Activated CD4-positive, alpha-beta memory T cell treated with anti-CD3 and anti-CD28 coated beads for 36 hours (primary cell): ENCODE measurements at regions not wholly inside any gene's neighbourhood (a gene's known extent, or its start where the extent isn't known, plus 50 kb on each side); places are given as distances from the start of the nearest gene placed in this dataset.
"Not testable (repeated sequence)": the region's sequence is repeated elsewhere in the genome, so short reads cannot be mapped to it uniquely, and the experiment has no call there.

ENCODE experiments used
- CTCF ChIA-PET: fragments of 350-600 bp; sonication (Branson Sonifier 250); formaldehyde crosslinking; loops from one replicate; lab custom pipeline; 2021; ENCODE audit warnings: antibody characterized with exemption, inconsistent platforms; lab: Charles Lee
- POLR2A ChIA-PET: fragments of 350-600 bp; sonication (Branson Sonifier 250); formaldehyde crosslinking; loops from one replicate; lab custom pipeline; 2021; ENCODE audit warnings: antibody characterized with exemption; lab: Charles Lee
- DNase-seq: peaks from one replicate; pipeline ENCODE4 v3.0.0-alpha.2; 2020
- H3K27ac Mint-ChIP-seq: one replicate; pipeline ENCODE4 v1.8.0; 2021; ENCODE audit warnings: mixed read lengths
- H3K27me3 Mint-ChIP-seq: one replicate; pipeline ENCODE4 v1.8.0; 2021; ENCODE audit warnings: mixed read lengths
- H3K36me3 Mint-ChIP-seq: one replicate; pipeline ENCODE4 v1.8.0; 2021; ENCODE audit warnings: mixed read lengths
- H3K4me1 Mint-ChIP-seq: one replicate; pipeline ENCODE4 v1.8.0; 2021; ENCODE audit warnings: low read depth, mixed read lengths
- H3K4me3 Mint-ChIP-seq: one replicate; pipeline ENCODE4 v1.8.0; 2021; ENCODE audit warnings: mild to moderate bottlenecking, mixed read lengths
- H3K9me3 Mint-ChIP-seq: one replicate; pipeline ENCODE4 v1.8.0; 2021; ENCODE audit warnings: mixed read lengths
- intact Hi-C: fragments of 100-400 bp; cut with micrococcal nuclease; formaldehyde crosslinking; loops from one replicate; pipeline ENCODE4 v1.15.1; 2023

DNA sequence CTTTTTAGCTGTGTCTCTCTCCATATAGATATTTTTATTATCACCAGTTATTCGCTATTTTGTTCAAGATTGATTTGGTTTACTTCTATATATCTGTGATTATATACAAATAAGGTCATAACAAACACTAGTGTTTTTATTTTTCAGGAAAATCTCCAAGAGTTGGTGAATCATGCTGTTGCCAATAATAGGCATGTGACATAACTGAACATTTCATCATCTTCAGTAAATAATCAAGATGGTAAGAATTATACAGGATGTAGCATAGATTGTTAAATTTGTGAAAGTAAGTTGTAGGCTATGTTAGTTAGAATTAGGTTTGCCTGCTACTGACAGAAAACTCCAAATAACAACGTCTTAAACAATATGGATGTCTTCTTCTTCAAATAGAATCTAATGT, 240.9 kb upstream of the PDE3A start:
- Mint-ChIP-seq H3K27me3 (no peaks in the 10 kb centered on the region), H3K4me1 (no peaks in the 10 kb centered on the region), H3K4me3 (no peak overlapping the region), H3K27ac (no peak overlapping the region), H3K9me3 (no peaks in the 10 kb centered on the region), H3K36me3 (no peaks in the 10 kb centered on the region)
- ChIA-PET CTCF (no interaction called here), POLR2A (no interaction called here)
- intact Hi-C loops, result no loop called here
- DNase-seq, result no peak

DNA sequence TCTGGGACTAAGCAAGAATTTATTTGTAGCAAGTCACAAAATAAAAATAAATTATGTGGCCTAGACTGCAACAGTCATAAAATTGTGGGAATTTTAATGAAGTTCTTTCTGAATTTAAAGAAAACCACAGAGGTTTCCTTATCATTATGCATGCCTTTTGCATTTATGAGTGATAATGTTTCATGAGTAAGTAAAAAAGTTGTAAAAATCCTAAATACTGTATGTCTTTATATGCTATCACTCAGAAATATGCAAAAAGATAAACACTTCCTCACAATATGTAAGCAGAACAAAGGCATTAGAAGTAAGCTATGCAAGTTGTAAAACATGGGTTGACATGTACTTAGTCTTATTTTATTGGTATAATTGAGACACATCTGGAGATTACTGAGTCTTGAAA, 239.4 kb upstream of the PDE3A start:
- Mint-ChIP-seq H3K27me3 (no peaks in the 10 kb centered on the region), H3K4me1 (no peaks in the 10 kb centered on the region), H3K27ac (no peak overlapping the region), H3K4me3 (no peak overlapping the region), H3K9me3 (no peaks in the 10 kb centered on the region), H3K36me3 (no peaks in the 10 kb centered on the region)
- ChIA-PET POLR2A (no interaction called here), CTCF (no interaction called here)
- intact Hi-C loops, result no loop called here
- DNase-seq, result no peak

DNA sequence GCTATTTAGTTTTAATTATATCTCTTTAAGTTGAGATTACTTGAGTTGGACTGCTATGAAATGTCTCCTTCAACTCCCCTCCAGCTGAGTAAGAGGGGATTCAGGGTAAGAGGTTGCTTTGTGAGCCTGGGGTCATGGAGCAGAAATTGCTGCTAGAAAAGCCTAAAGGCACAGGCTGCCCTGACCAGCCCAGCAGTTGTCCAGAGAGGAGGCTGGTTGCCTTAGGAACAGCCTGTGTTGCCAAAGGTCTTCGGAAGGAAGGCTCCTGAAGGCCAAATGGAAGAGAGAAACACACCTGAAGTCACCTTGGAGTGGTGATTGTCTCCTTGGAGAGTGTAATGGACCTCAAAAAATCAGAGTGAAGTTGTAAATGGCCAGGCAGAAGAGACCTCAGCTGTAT, 235.5 kb upstream of the PDE3A start:
- no peak for DNase-seq
- POLR2A ChIA-PET, result no interaction called here
- Mint-ChIP-seq H3K27me3 (no peaks in the 10 kb centered on the region), H3K27ac (no peak overlapping the region), H3K9me3 (no peaks in the 10 kb centered on the region), H3K36me3 (no peaks in the 10 kb centered on the region), H3K4me3 (no peak overlapping the region), H3K4me1 (no peaks in the 10 kb centered on the region)
- intact Hi-C loops, result no loop called here
- CTCF ChIA-PET, result no interaction called here

DNA sequence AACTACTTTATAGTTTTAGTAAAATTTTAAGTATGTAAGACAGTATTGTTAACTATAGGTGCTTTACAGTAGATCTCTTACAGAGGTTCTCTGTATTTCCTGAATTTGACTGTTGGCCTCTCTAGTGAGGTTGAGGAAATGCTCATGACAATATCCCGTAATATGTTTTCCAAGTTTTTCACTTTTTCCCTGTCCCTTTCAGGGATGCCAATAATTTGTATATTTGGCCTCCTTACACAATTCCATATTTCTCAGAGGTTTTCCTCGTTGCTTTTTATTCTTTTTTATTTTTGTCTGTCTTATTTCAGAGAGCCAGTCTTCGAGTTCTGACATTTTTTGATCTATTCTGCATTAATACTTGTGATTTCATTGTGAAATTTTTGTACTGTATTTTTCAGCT, 233.7 kb upstream of the PDE3A start:
- Mint-ChIP-seq H3K4me3 (no peak overlapping the region), H3K4me1 (no peaks in the 10 kb centered on the region), H3K27me3 (no peaks in the 10 kb centered on the region), H3K9me3 (no peaks in the 10 kb centered on the region), H3K36me3 (no peaks in the 10 kb centered on the region), H3K27ac (no peak overlapping the region)
- intact Hi-C loops, result no loop called here
- no peak for DNase-seq
- ChIA-PET POLR2A (no interaction called here), CTCF (no interaction called here)

DNA sequence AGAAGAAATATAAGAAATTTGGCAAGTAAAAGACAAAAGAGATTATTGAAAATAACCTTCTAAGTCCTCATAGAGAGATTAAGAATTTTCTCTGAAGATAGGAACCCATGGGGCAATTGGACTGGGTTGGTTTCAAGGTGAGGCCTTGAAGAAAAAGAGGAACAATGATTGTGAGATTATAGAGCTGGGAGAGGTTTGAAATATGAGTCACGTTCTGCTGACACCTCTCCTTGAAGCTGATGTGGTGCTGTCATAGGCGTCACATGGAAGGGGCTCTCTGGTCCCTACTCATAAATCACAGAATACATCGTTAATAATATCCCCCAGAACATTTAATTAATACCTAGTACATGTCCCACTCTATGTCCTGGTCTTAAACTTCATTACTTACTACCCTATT, 227.6 kb upstream of the PDE3A start:
- Mint-ChIP-seq H3K4me3 (no peak overlapping the region), H3K9me3 (no peaks in the 10 kb centered on the region), H3K27me3 (no peaks in the 10 kb centered on the region), H3K4me1 (no peaks in the 10 kb centered on the region), H3K36me3 (no peaks in the 10 kb centered on the region), H3K27ac (no peak overlapping the region)
- DNase-seq, result no peak
- intact Hi-C loops, result no loop called here
- CTCF ChIA-PET, result no interaction called here
- POLR2A ChIA-PET, result no interaction called here

DNA sequence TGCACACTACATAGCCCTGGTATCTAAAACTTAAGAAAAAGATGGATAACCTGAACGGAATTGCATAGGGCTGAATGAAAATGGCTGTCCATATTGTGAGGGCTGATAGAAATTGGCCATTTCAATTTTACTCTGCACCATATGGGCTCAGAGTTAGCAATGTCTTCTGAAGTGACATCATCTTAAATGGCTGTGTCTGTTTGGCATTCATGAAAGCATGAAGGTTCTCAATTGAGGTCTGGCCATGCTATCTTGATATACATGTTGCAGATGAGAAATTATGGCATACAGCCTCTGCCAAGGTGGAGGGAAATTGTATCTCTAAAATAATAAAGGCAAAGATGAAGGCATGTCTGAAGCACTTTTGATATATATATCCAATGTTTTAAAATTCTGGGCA, 226.0 kb upstream of the PDE3A start:
- Mint-ChIP-seq H3K27ac (no peak overlapping the region), H3K9me3 (no peaks in the 10 kb centered on the region), H3K36me3 (no peaks in the 10 kb centered on the region), H3K4me3 (no peak overlapping the region), H3K4me1 (no peaks in the 10 kb centered on the region), H3K27me3 (no peaks in the 10 kb centered on the region)
- CTCF ChIA-PET, result no interaction called here
- POLR2A ChIA-PET, result no interaction called here
- intact Hi-C loops, result no loop called here
- no peak for DNase-seq

DNA sequence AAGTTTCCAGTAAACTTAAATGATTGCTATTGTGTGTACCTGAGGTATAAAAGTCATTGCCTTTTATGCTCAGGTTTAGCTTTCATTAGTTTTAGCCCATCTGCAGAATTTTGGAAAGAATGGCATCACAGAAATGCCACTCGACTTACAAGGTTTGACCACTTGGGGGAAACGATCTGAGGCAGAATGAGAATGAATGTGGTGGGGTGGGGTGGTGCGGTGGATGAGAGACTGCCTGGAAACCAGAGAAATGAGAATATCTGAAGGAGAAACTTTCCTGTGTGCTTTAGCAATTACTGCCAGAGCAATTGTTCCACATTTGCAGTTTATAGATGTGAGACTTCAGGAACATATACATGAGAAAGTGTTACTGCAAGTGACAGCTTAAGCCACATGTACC, 225.4 kb upstream of the PDE3A start:
- no peaks in the 10 kb centered on the region for H3K9me3 Mint-ChIP-seq
- H3K36me3 Mint-ChIP-seq, result no peaks in the 10 kb centered on the region
- POLR2A ChIA-PET, result no interaction called here
- no peak overlapping the region for H3K4me3 Mint-ChIP-seq
- no peaks in the 10 kb centered on the region for H3K27me3 Mint-ChIP-seq
- intact Hi-C loops, result no loop called here
- CTCF ChIA-PET, result no interaction called here
- H3K27ac Mint-ChIP-seq, result no peak overlapping the region
- H3K4me1 Mint-ChIP-seq, result no peaks in the 10 kb centered on the region
- no peak for DNase-seq

DNA sequence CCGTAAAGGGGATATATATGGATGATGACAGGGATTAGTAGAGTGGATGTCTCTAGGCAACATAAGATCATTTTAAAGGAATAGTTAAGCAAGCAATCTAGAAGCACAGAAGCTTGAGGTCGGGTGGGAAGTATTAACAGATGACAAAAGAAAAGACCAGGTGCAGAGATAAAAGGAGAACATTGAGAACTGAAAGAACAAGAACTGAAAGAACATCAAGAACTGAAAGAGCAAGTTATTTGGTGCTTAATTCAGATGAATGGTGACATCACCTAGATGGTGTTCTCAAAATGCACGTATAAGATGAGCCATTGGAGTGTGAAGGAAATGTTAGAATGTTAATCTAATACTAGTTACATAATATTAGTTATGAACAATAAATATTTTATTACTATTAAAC, 224.0 kb upstream of the PDE3A start:
- no peaks in the 10 kb centered on the region for H3K27me3 Mint-ChIP-seq
- H3K4me1 Mint-ChIP-seq, result no peaks in the 10 kb centered on the region
- H3K9me3 Mint-ChIP-seq, result no peaks in the 10 kb centered on the region
- no peak overlapping the region for H3K27ac Mint-ChIP-seq
- H3K4me3 Mint-ChIP-seq, result no peak overlapping the region
- no peak for DNase-seq
- POLR2A ChIA-PET, result no interaction called here
- intact Hi-C loops, result no loop called here
- CTCF ChIA-PET, result no interaction called here
- H3K36me3 Mint-ChIP-seq, result no peaks in the 10 kb centered on the region

DNA sequence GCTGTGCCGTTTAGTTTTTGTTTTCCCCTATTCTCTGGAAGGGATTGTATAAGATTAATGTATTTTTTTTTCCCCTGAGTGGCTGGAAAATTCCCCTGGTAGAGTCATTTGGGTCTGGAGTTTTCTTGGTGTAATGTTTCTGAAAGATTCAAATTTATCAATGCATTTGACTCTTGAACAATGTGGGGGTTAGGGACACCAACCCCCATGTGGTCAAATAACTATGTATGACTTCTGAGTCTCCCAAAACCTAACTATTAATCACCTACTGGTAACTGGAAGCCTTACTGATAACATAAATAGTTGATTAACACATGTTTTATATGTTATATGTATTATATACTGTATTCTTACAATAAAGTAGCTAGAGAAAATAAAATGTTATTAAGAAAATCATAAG, 220.1 kb upstream of the PDE3A start:
- Mint-ChIP-seq H3K4me1 (no peaks in the 10 kb centered on the region), H3K27me3 (no peaks in the 10 kb centered on the region), H3K36me3 (no peaks in the 10 kb centered on the region), H3K4me3 (no peak overlapping the region), H3K9me3 (no peaks in the 10 kb centered on the region), H3K27ac (no peak overlapping the region)
- intact Hi-C loops, result no loop called here
- POLR2A ChIA-PET, result no interaction called here
- no peak for DNase-seq
- CTCF ChIA-PET, result no interaction called here

DNA sequence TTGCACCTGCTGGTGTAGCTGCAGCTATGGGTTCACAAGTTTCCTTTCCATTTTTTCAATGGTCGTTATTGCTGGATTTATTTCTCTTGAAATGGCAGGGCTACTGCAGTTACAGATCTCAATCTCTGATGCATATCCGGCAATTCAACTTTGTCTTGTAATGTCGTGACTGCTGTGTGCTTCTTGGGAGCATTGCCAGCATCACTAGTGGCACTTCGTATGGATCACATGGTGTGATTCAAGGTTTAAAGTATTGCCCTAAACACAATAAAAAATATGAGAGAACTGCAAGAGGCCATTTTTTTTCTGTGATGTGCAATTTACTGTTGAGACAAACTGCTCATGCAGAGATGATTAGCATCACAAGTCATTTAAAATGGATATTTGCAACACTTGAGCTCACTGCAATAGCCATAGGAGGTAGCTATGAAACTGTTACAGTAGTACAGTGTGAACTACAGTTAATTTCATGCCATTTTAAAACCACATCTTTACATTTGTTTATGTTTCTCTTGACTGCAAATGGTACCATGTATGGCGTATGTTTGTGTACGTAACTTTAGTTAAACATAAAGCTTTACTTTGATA, 217.4 kb upstream of the PDE3A start:
- Mint-ChIP-seq H3K27me3 (no peaks in the 10 kb centered on the region), H3K9me3 (no peaks in the 10 kb centered on the region), H3K36me3 (no peaks in the 10 kb centered on the region), H3K27ac (no peak overlapping the region), H3K4me3 (no peak overlapping the region), H3K4me1 (no peaks in the 10 kb centered on the region)
- intact Hi-C loops, result no loop called here
- no peak for DNase-seq
- CTCF ChIA-PET, result interaction anchor here (0.7 kb wide), 1 partner anchor 304 kb away, joined by 3 read pairs; no protein-coding TSS in a partner anchor
- POLR2A ChIA-PET, result no interaction called here

DNA sequence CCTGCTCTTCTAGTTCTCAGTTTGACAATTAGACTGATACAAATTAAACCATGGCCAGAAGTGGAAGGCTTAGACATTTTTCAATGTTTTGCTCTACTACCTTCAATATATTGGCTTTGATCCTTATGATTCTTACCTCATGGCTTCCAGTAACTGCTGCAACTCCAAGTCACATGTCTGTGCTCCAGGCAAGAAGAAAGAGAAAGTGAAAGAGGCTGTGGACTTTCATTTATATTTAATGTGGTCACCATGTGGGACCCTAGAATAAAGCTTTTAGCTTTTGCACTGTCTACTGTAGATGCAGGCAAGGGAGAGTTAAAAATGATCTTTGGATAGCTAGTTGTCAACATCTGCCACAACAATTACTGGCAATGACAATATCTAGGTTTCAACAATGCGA, 214.3 kb upstream of the PDE3A start:
- CTCF ChIA-PET, result no interaction called here

DNA sequence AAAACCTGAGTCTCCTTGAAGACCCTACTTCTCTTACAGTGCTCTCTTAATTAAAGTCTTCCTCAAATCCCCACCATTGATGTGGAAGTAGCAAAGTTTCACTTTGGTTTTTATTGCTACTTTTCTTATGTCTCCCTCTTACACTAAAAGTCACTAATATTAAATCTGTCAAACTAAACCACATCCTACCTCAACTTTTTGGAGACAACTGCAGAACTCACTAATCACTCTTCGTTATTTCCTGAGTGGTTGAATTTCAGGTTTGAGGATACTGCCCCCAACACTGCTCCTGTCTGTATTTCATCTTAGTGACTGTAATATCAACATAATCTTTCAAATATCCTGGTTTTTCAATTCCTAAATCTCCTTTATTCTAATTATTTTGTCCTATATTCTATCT, 213.0 kb upstream of the PDE3A start:
- Mint-ChIP-seq H3K4me3 (no peak overlapping the region), H3K36me3 (no peaks in the 10 kb centered on the region), H3K4me1 (no peaks in the 10 kb centered on the region), H3K27ac (no peak overlapping the region), H3K9me3 (no peaks in the 10 kb centered on the region), H3K27me3 (no peaks in the 10 kb centered on the region)
- CTCF ChIA-PET, result no interaction called here
- no peak for DNase-seq
- intact Hi-C loops, result no loop called here
- POLR2A ChIA-PET, result no interaction called here

More for the DNA sequence above, 214.3 kb upstream of the PDE3A start:
- intact Hi-C loops, result no loop called here
- Mint-ChIP-seq H3K4me3 (no peak overlapping the region), H3K27me3 (no peaks in the 10 kb centered on the region), H3K27ac (no peak overlapping the region), H3K36me3 (no peaks in the 10 kb centered on the region), H3K4me1 (no peaks in the 10 kb centered on the region), H3K9me3 (no peaks in the 10 kb centered on the region)
- POLR2A ChIA-PET, result no interaction called here
- DNase-seq, result no peak

DNA sequence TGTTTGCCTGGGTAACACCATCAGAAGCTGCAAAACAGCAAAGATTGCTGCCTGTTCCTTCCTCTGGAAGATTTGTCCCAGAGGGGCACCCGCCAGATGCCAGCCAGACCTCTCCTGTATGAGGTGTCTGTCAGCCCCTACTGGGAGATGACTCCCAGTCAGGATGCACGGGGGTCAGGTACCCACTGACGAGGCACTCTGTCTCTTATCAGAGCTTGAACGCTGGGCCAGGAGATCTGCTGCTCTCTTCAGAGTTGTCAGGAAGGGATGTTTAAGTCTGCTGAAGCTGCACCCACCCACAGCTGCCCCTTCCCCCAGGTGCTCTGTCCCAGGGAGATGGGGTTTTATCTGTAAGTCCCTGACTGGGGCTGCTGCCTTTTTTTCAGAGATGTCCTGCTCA, 207.4 kb upstream of the PDE3A start:
- H3K4me1 Mint-ChIP-seq, DNase-seq, CTCF ChIA-PET, intact Hi-C loops, H3K4me3 Mint-ChIP-seq, POLR2A ChIA-PET, H3K27ac Mint-ChIP-seq, H3K9me3 Mint-ChIP-seq, H3K27me3 Mint-ChIP-seq, H3K36me3 Mint-ChIP-seq: not testable (repeated sequence)
